NT2/D1 (cell line): ENCODE measurements at regions not wholly inside any gene's neighbourhood (a gene's known extent, or its start where the extent isn't known, plus 50 kb on each side); places are given as distances from the start of the nearest gene placed in this dataset.

Experiments used
- SUZ12 ChIP-seq: IDR thresholded peaks from 2 replicates; pipeline ENCODE4 v1.6.1; 2011; ENCODE audit not compliant: insufficient read length, insufficient read depth; ENCODE audit errors: extremely low read depth
- YY1 ChIP-seq: IDR thresholded peaks from 2 replicates; pipeline ENCODE4 v1.6.1; 2011; ENCODE audit not compliant: insufficient read length, insufficient read depth

GRCh38 chr2:211281430-211282073, 725.2 kb downstream of the CPS1 start:
- TF ChIP-seq SUZ12: no peak
- TF ChIP-seq YY1: no peak
